OCI-LY7 (cell line): ENCODE measurements at regions not wholly inside any gene's neighbourhood (a gene's known extent, or its start where the extent isn't known, plus 50 kb on each side); places are given as distances from the start of the nearest gene placed in this dataset.

Experiments used
- BruUV-seq: library from RNA; stranded (reverse); fragments of 400-500 nt; replicated peaks from 2 replicates; lab custom pipeline; 2021; lab: Mats Ljungman, UMichigan
- CTCF ChIA-PET: fragments of 300-600 bp; sonication (Branson Sonifier 250); formaldehyde crosslinking; loops from one replicate; lab custom pipeline; 2022; ENCODE audit warnings: antibody characterized with exemption; ENCODE audit not compliant: unreplicated experiment; lab: Charles Lee
- POLR2A ChIA-PET: fragments of 300-600 bp; sonication (Branson Sonifier 250); formaldehyde crosslinking; loops from one replicate; lab custom pipeline; 2022; ENCODE audit warnings: antibody characterized with exemption; lab: Charles Lee
- DNase-seq: peaks from one replicate; pipeline ENCODE4 v3.0.0-alpha.2; 2015; ENCODE audit warnings: low spot score
- H2AFZ ChIP-seq: fragments of 200-600 bp; sonication (generic), shearing (Covaris generic); 2 replicates; pipeline ENCODE4 v1.6.1; 2014; ENCODE audit warnings: mild to moderate bottlenecking, antibody characterized with exemption, low read length, moderate library complexity
- H3K27ac ChIP-seq: fragments of 200-600 bp; sonication (generic); 2 replicates; pipeline ENCODE4 v1.5.1; 2014; ENCODE audit warnings: mixed run types, low read depth, mild to moderate bottlenecking, moderate library complexity, low read length, inconsistent platforms; ENCODE audit not compliant: poor library complexity, severe bottlenecking
- H3K36me3 ChIP-seq: fragments of 200-600 bp; sonication (generic); 2 replicates; pipeline ENCODE4 v1.6.1; 2014; ENCODE audit warnings: mild to moderate bottlenecking, antibody characterized with exemption, low read length, moderate library complexity, mixed read lengths; ENCODE audit not compliant: insufficient read depth
- H3K4me1 ChIP-seq: fragments of 200-600 bp; sonication (generic); 2 replicates; pipeline ENCODE4 v1.5.1; 2014; ENCODE audit warnings: mild to moderate bottlenecking, low read length; ENCODE audit not compliant: insufficient read depth, poor library complexity, severe bottlenecking
- H3K4me2 ChIP-seq: fragments of 200-600 bp; sonication (generic); 2 replicates; pipeline ENCODE4 v1.6.1; 2014; ENCODE audit warnings: mild to moderate bottlenecking, low read length
- H3K4me3 ChIP-seq: fragments of 200-600 bp; sonication (generic); 2 replicates; pipeline ENCODE4 v1.5.1; 2014; ENCODE audit warnings: mild to moderate bottlenecking, low read depth, low read length; ENCODE audit not compliant: poor library complexity, severe bottlenecking
- H3K79me2 ChIP-seq: fragments of 200-600 bp; sonication (generic); 2 replicates; pipeline ENCODE4 v1.6.1; 2016; ENCODE audit warnings: low read depth, mild to moderate bottlenecking, low read length, moderate library complexity, mixed read lengths; ENCODE audit not compliant: insufficient read depth
- H3K9me2 ChIP-seq: fragments of 200-600 bp; sonication (generic); 2 replicates; pipeline ENCODE4 v1.6.1; 2016; ENCODE audit warnings: mild to moderate bottlenecking, low read length, mixed read lengths; ENCODE audit not compliant: insufficient read depth
- H3K9me3 ChIP-seq: fragments of 200-600 bp; sonication (generic); 2 replicates; pipeline ENCODE4 v1.6.1; 2014; ENCODE audit warnings: mild to moderate bottlenecking, mixed run types, low read length, mixed read lengths
- H4K20me1 ChIP-seq: fragments of 200-600 bp; sonication (generic); 2 replicates; pipeline ENCODE4 v1.6.1; 2014; ENCODE audit warnings: mild to moderate bottlenecking, antibody characterized with exemption, low read length, moderate library complexity, mixed read lengths; ENCODE audit not compliant: insufficient read depth
- CTCF ChIP-seq: fragments of 200-600 bp; sonication (generic); conservative IDR thresholded peaks from 2 replicates; pipeline ENCODE4 v1.5.1; 2014; ENCODE audit warnings: mild to moderate bottlenecking, antibody characterized with exemption, low read length, moderate library complexity, mixed read lengths
- EZH2phosphoT487 ChIP-seq: fragments of 200-600 bp; sonication (generic); IDR thresholded peaks from 2 replicates; pipeline ENCODE4 v1.6.1; 2018; ENCODE audit warnings: low read depth, borderline replicate concordance, mild to moderate bottlenecking, mixed run types, antibody characterized with exemption, low read length, moderate library complexity, mixed read lengths
- intact Hi-C: fragments of 100-400 bp; cut with micrococcal nuclease; formaldehyde crosslinking; loops from one replicate; pipeline ENCODE4 v1.10.0; 2022; ENCODE audit not compliant: unreplicated experiment

GRCh38 chr13:74761801-74762757 is 627.9 kb upstream of the KLF12 start:
- no peaks in the 10 kb centered on the region for H4K20me1 ChIP-seq
- ChIA-PET POLR2A (interaction anchor here (1.2 to 1.7 kb wide), 2 partner anchors 12 to 14 kb away, joined by 6 read pairs; no protein-coding TSS in a partner anchor), CTCF (no interaction called here)
- H3K36me3 ChIP-seq: no peaks in the 10 kb centered on the region
- intact Hi-C loops: no loop called here
- no peaks in the 10 kb centered on the region for H3K79me2 ChIP-seq
- no peak overlapping the region for H3K4me3 ChIP-seq
- H3K9me2 ChIP-seq: no peaks in the 10 kb centered on the region
- no peak for TF ChIP-seq EZH2phosphoT487
- no peaks in the 10 kb centered on the region for H3K9me3 ChIP-seq
- BruUV-seq: no TSS peak
- no peak overlapping the region for H3K4me2 ChIP-seq
- DNase-seq: no peak
- no peak overlapping the region for H2AFZ ChIP-seq
- H3K4me1 ChIP-seq: no peaks in the 10 kb centered on the region
- H3K27ac ChIP-seq: no peak overlapping the region

GRCh38 chr13:74758188-74758587 is 624.0 kb upstream of the KLF12 start:
- Histone ChIP-seq H3K9me2 (no peaks in the 10 kb centered on the region), H3K4me1 (no peaks in the 10 kb centered on the region), H3K27ac (no peak overlapping the region), H3K9me3 (no peaks in the 10 kb centered on the region), H4K20me1 (no peaks in the 10 kb centered on the region), H2AFZ (no peak overlapping the region), H3K4me3 (no peak overlapping the region), H3K79me2 (no peaks in the 10 kb centered on the region), H3K36me3 (no peaks in the 10 kb centered on the region), H3K4me2 (no peak overlapping the region)
- intact Hi-C loops: no loop called here
- ChIA-PET CTCF (no interaction called here), POLR2A (interaction anchor here (0.8 kb wide), 1 partner anchor 1182 kb away, joined by 3 read pairs; no protein-coding TSS in a partner anchor)
- no TSS peak for BruUV-seq
- TF ChIP-seq CTCF: no peak
- no peak for TF ChIP-seq EZH2phosphoT487
- DNase-seq: no peak

GRCh38 chr13:74755065-74755464 is 620.9 kb upstream of the KLF12 start:
- Histone ChIP-seq H3K27ac (no peak overlapping the region), H3K4me1 (no peaks in the 10 kb centered on the region), H3K79me2 (no peaks in the 10 kb centered on the region), H3K9me3 (no peaks in the 10 kb centered on the region), H3K4me3 (no peak overlapping the region), H3K36me3 (no peaks in the 10 kb centered on the region), H3K4me2 (no peak overlapping the region), H2AFZ (no peak overlapping the region), H3K9me2 (no peaks in the 10 kb centered on the region), H4K20me1 (no peaks in the 10 kb centered on the region)
- intact Hi-C loops: no loop called here
- DNase-seq: no peak
- BruUV-seq: no TSS peak
- ChIA-PET CTCF (no interaction called here), POLR2A (no interaction called here)
- no peak for TF ChIP-seq EZH2phosphoT487
- TF ChIP-seq CTCF: no peak
